ENCODE measurements at regions not wholly inside any gene's neighbourhood (a gene's known extent, or its start where the extent isn't known, plus 50 kb on each side); places are given as distances from the start of the nearest gene placed in this dataset.
A peak's percentile ranks its signal among the peaks of the same experiment; 100 is the strongest.

- TF ChIP-seq ZBTB49 (CRISPR knock-in tag; IDR thresholded peaks at IDR 0.05; ENCODE audit: borderline replicate concordance), result no peak
- TF ChIP-seq ARID1B (IDR thresholded peaks at IDR 0.05), result peak; percentile 26; the same call in 1 of the 2 replicates
- no peak for TF ChIP-seq NCOA1 (IDR thresholded peaks at IDR 0.05; ENCODE audit: low read depth)
- TF ChIP-seq CBFA2T2 (conservative IDR thresholded peaks at IDR 0.05), result no peak
- 0 out of 2 replicates have a peak, but pooled peaks have one; percentile 25 for TF ChIP-seq FOSL1 (tag; conservative IDR thresholded peaks at IDR 0.05)
- TF ChIP-seq ID3 (CRISPR knock-in tag; IDR thresholded peaks at IDR 0.05), result no peak
- peak; percentile 99 for TF ChIP-seq ID3 (tag; IDR thresholded peaks at IDR 0.05)
- TF ChIP-seq ATF7 (IDR thresholded peaks at IDR 0.05), result 0 out of 2 replicates have a peak, but pooled peaks have one; percentile 14
- peak; percentile 80 for TF ChIP-seq L3MBTL2 (IDR thresholded peaks at IDR 0.05)
- TF ChIP-seq MED1 (CRISPR knock-in tag; IDR thresholded peaks at IDR 0.05; ENCODE audit: borderline replicate concordance), result no peak
- peak; percentile 62; the same call in 1 of the 2 replicates for TF ChIP-seq SPI1 (IDR thresholded peaks at IDR 0.05; ENCODE audit: borderline replicate concordance, low read depth, low read length)
- TF ChIP-seq CBFA2T3 (IDR thresholded peaks at IDR 0.05), result peak; percentile 34
- TF ChIP-seq ARNT (IDR thresholded peaks at IDR 0.05), result no peak
- no peak for TF ChIP-seq GMEB1 (CRISPR knock-in tag; IDR thresholded peaks at IDR 0.05)
- TF ChIP-seq HMG20A (CRISPR knock-in tag; conservative IDR thresholded peaks at IDR 0.05), result no peak
- TF ChIP-seq CC2D1A (IDR thresholded peaks at IDR 0.05), result no peak
- 0 out of 2 replicates have a peak, but pooled peaks have one; percentile 1 for TF ChIP-seq TAL1 (IDR thresholded peaks at IDR 0.05)
- peak; percentile 93 for TF ChIP-seq MYC (IDR thresholded peaks at IDR 0.05; ENCODE audit: low read depth, low read length)
- no peak for TF ChIP-seq MYC (CRISPR knock-in tag; IDR thresholded peaks at IDR 0.05; ENCODE audit: borderline replicate concordance, low read depth)
- no peak for TF ChIP-seq ZNF561 (CRISPR knock-in tag; conservative IDR thresholded peaks at IDR 0.05)
- TF ChIP-seq PCBP1 (IDR thresholded peaks at IDR 0.05; ENCODE audit: low read depth, low read length, poor library complexity, severe bottlenecking), result no peak
- no peak for TF ChIP-seq ZFP30 (CRISPR knock-in tag; IDR thresholded peaks at IDR 0.05; ENCODE audit: borderline replicate concordance)
- no peak for TF ChIP-seq SREBF2 (CRISPR knock-in tag; IDR thresholded peaks at IDR 0.05)
These were observed 103.3 kb downstream of the TNFAIP3 start (continued) for GRCh38 chr6:137970368-137970767.

Data from K562 (cell line).